Neural cell (in vitro differentiated cells): ENCODE measurements at regions not wholly inside any gene's neighbourhood (a gene's known extent, or its start where the extent isn't known, plus 50 kb on each side); places are given as distances from the start of the nearest gene placed in this dataset.

Source experiments
- H2AFZ ChIP-seq: fragments of 200-600, 300-800 bp; sonication (generic), shearing (Covaris generic); 2 replicates; pipeline ENCODE4 v1.6.0; 2014; ENCODE audit warnings: low read depth, mild to moderate bottlenecking, antibody characterized with exemption, low read length, moderate library complexity
- H3F3A ChIP-seq: fragments of 200-600 bp; shearing (Covaris generic); 2 replicates; pipeline ENCODE4 v1.6.1; 2016; ENCODE audit warnings: mild to moderate bottlenecking, moderate library complexity, mixed read lengths, antibody characterized with exemption, low read length; ENCODE audit not compliant: insufficient read depth, poor library complexity, severe bottlenecking
- H3K27ac ChIP-seq: fragments of 200-600, 300-800 bp; sonication (generic), shearing (Covaris generic); 2 replicates; pipeline ENCODE4 v1.5.1; 2014; ENCODE audit warnings: mild to moderate bottlenecking, low read length, moderate library complexity
- H3K27me3 ChIP-seq: fragments of 300-800, 200-600 bp; sonication (generic), shearing (Covaris generic); 2 replicates; pipeline ENCODE4 v1.6.0; 2014; ENCODE audit warnings: mild to moderate bottlenecking, low read depth, low read length, moderate library complexity; ENCODE audit not compliant: insufficient read depth
- H3K36me3 ChIP-seq: fragments of 300-800, 200-600 bp; sonication (generic), shearing (Covaris generic); 2 replicates; pipeline ENCODE4 v1.5.1; 2014; ENCODE audit warnings: mild to moderate bottlenecking, antibody characterized with exemption, low read length, moderate library complexity; ENCODE audit not compliant: insufficient read depth
- H3K4me2 ChIP-seq: fragments of 300-800, 200-600 bp; sonication (generic), shearing (Covaris generic); 2 replicates; pipeline ENCODE4 v1.6.0; 2014; ENCODE audit warnings: mild to moderate bottlenecking, low read length
- H3K4me3 ChIP-seq: fragments of 300-800, 200-600 bp; sonication (generic), shearing (Covaris generic); 2 replicates; pipeline ENCODE4 v1.5.1; 2014; ENCODE audit warnings: mild to moderate bottlenecking, low read length, moderate library complexity
- H3K79me2 ChIP-seq: fragments of 200-600 bp; shearing (Covaris generic); replicated peaks from 2 replicates; pipeline ENCODE4 v1.6.0; 2014; ENCODE audit warnings: mild to moderate bottlenecking, low read length, moderate library complexity; ENCODE audit not compliant: insufficient read depth
- H3K9ac ChIP-seq: fragments of 300-800, 200-600 bp; sonication (generic), shearing (Covaris generic); 2 replicates; pipeline ENCODE4 v1.6.1; 2016; ENCODE audit warnings: mild to moderate bottlenecking, low read length, mixed read lengths
- H3K9me2 ChIP-seq: fragments of 200-600 bp; shearing (Covaris generic); 2 replicates; pipeline ENCODE4 v1.6.1; 2016; ENCODE audit warnings: mild to moderate bottlenecking, low read length, mixed read lengths; ENCODE audit not compliant: insufficient read depth
- H3K9me3 ChIP-seq: fragments of 200-600, 300-800 bp; sonication (generic), shearing (Covaris generic); 2 replicates; pipeline ENCODE4 v1.6.1; 2016; ENCODE audit warnings: mild to moderate bottlenecking, mixed run types, low read length, moderate library complexity, mixed read lengths
- H4K20me1 ChIP-seq: fragments of 200-600 bp; shearing (Covaris generic); 2 replicates; pipeline ENCODE4 v1.6.1; 2016; ENCODE audit warnings: mild to moderate bottlenecking, mixed run types; ENCODE audit not compliant: insufficient read depth
- EP300 ChIP-seq: fragments of 450-650 bp; conservative IDR thresholded peaks from 2 replicates; pipeline ENCODE4 v1.6.1; 2014; ENCODE audit warnings: antibody characterized with exemption, mild to moderate bottlenecking, moderate library complexity; ENCODE audit not compliant: poor library complexity, severe bottlenecking
- EZH2 ChIP-seq: fragments of 200-600, 300-800 bp; shearing (Covaris generic), sonication (generic); IDR thresholded peaks from 2 replicates; pipeline ENCODE4 v1.6.1; 2014; ENCODE audit warnings: antibody characterized with exemption, low read length, borderline replicate concordance, mild to moderate bottlenecking; ENCODE audit not compliant: insufficient read depth, poor library complexity, severe bottlenecking
- MXI1 ChIP-seq: fragments of 450-650 bp; conservative IDR thresholded peaks from 2 replicates; pipeline ENCODE4 v1.6.1; 2014; ENCODE audit warnings: antibody characterized with exemption, mild to moderate bottlenecking; ENCODE audit not compliant: poor library complexity, severe bottlenecking
- POLR2AphosphoS5 ChIP-seq: IDR thresholded peaks from 2 replicates; pipeline ENCODE4 v1.6.1; 2012
- RAD21 ChIP-seq: fragments of 450-650 bp; conservative IDR thresholded peaks from 2 replicates; pipeline ENCODE4 v1.6.1; 2014; ENCODE audit warnings: antibody characterized with exemption, mild to moderate bottlenecking, moderate library complexity
- SMC3 ChIP-seq: fragments of 450-650 bp; conservative IDR thresholded peaks from 2 replicates; pipeline ENCODE4 v1.6.1; 2014; ENCODE audit warnings: antibody characterized with exemption, mild to moderate bottlenecking, moderate library complexity; ENCODE audit not compliant: poor library complexity
- TAF1 ChIP-seq: IDR thresholded peaks from 2 replicates; pipeline ENCODE4 v1.6.1; 2012; ENCODE audit warnings: low read depth
- TF ChIP-seq, protein P1 (sequence below): fragments of 450-650 bp; IDR thresholded peaks from 2 replicates; pipeline ENCODE4 v1.5.1; 2014; ENCODE audit warnings: antibody characterized with exemption, mild to moderate bottlenecking, moderate library complexity; ENCODE audit not compliant: poor library complexity, severe bottlenecking
- TF ChIP-seq, protein P2 (sequence below): IDR thresholded peaks from 2 replicates; pipeline ENCODE4 v1.6.1; 2012; ENCODE audit warnings: borderline replicate concordance

DNA sequence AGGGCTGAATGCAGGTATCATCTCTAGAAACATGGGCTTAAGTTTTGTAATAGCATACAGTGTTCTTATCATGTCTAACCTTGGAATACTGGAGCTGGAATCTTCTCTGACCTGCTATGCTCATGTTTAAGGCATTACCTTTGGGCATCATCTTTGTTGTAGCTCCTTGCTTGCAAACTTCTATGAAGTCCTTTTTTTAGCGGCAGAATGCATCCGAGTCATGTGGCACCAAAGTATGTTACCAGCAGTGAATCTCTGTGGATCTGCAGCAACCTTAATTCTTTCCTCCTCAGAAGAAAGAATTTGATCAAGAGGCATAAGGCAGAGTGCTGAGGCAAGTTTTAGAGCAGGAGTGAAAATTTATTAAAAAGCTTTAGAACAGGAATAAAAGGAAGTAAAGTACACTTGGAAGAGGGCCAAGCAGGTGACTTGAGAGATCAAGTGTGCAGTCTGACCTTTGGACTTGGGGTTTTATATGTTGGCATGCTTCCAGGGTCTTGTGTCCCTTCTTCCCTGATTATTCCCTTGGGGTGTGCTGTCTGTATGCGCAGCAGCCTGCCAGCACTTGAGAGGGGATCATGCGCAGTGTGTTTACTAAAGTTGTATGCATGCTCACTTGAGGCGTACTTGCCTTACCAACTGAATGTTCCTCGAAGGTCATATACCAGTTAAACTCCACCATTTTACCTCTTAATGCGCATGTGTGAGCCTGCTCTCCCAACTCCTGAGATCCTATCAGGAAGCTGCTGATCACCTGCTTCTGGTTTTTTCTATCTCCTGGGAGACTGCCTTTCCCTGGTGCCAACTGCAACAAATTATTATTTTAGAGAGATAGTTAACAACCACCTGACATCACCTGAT lies 115.5 kb downstream of the LACC1 start:
- Histone ChIP-seq H3K27ac (no peak overlapping the region), H3K79me2 (no peaks in the 10 kb centered on the region), H3K9me3 (no peaks in the 10 kb centered on the region), H2AFZ (no peak overlapping the region), H3K4me3 (no peak overlapping the region), H3K27me3 (no peaks in the 10 kb centered on the region), H3K9me2 (no peaks in the 10 kb centered on the region), H3K36me3 (no peaks in the 10 kb centered on the region), H3K9ac (no peak overlapping the region), H3F3A (no peaks in the 10 kb centered on the region), H4K20me1 (no peaks in the 10 kb centered on the region), H3K4me2 (no peak overlapping the region)
- TF ChIP-seq EZH2, result no peak
- TF ChIP-seq, protein P1, sequence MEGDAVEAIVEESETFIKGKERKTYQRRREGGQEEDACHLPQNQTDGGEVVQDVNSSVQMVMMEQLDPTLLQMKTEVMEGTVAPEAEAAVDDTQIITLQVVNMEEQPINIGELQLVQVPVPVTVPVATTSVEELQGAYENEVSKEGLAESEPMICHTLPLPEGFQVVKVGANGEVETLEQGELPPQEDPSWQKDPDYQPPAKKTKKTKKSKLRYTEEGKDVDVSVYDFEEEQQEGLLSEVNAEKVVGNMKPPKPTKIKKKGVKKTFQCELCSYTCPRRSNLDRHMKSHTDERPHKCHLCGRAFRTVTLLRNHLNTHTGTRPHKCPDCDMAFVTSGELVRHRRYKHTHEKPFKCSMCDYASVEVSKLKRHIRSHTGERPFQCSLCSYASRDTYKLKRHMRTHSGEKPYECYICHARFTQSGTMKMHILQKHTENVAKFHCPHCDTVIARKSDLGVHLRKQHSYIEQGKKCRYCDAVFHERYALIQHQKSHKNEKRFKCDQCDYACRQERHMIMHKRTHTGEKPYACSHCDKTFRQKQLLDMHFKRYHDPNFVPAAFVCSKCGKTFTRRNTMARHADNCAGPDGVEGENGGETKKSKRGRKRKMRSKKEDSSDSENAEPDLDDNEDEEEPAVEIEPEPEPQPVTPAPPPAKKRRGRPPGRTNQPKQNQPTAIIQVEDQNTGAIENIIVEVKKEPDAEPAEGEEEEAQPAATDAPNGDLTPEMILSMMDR, result no peak
- TF ChIP-seq EP300, result no peak
- TF ChIP-seq TAF1, result no peak
- TF ChIP-seq, protein P2, sequence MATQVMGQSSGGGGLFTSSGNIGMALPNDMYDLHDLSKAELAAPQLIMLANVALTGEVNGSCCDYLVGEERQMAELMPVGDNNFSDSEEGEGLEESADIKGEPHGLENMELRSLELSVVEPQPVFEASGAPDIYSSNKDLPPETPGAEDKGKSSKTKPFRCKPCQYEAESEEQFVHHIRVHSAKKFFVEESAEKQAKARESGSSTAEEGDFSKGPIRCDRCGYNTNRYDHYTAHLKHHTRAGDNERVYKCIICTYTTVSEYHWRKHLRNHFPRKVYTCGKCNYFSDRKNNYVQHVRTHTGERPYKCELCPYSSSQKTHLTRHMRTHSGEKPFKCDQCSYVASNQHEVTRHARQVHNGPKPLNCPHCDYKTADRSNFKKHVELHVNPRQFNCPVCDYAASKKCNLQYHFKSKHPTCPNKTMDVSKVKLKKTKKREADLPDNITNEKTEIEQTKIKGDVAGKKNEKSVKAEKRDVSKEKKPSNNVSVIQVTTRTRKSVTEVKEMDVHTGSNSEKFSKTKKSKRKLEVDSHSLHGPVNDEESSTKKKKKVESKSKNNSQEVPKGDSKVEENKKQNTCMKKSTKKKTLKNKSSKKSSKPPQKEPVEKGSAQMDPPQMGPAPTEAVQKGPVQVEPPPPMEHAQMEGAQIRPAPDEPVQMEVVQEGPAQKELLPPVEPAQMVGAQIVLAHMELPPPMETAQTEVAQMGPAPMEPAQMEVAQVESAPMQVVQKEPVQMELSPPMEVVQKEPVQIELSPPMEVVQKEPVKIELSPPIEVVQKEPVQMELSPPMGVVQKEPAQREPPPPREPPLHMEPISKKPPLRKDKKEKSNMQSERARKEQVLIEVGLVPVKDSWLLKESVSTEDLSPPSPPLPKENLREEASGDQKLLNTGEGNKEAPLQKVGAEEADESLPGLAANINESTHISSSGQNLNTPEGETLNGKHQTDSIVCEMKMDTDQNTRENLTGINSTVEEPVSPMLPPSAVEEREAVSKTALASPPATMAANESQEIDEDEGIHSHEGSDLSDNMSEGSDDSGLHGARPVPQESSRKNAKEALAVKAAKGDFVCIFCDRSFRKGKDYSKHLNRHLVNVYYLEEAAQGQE, result no peak
- TF ChIP-seq MXI1, result no peak
- no peak for TF ChIP-seq SMC3
- TF ChIP-seq RAD21, result no peak
- no peak for TF ChIP-seq POLR2AphosphoS5

DNA sequence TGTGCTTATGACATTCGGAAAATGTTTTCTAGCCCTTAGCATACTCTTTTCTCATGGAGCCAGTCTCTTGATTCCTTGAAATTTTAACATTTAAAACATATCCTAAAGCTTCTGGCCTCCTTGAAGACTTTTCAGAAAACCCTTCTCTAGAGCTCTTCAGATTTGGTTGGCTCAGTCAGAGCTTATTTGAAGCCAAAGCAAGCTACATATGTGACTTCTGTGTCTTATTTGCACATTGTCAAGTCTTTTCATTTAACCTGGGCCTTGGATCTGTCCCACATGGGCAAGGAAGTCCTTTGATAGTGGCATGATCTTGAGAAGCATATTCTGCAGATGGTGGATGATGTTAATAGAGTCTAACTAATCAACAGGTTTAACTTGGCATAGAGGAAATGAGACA lies 116.5 kb downstream of the LACC1 start:
- no peak overlapping the region for H3K27ac ChIP-seq
- no peaks in the 10 kb centered on the region for H3F3A ChIP-seq
- no peaks in the 10 kb centered on the region for H3K27me3 ChIP-seq
- no peaks in the 10 kb centered on the region for H4K20me1 ChIP-seq
- no peak for TF ChIP-seq TAF1
- no peak for TF ChIP-seq RAD21
- TF ChIP-seq EZH2, result no peak
- TF ChIP-seq SMC3, result no peak
- TF ChIP-seq, protein P1, result no peak
- no peak for TF ChIP-seq MXI1
- TF ChIP-seq, protein P2, result no peak
- no peak for TF ChIP-seq EP300
- TF ChIP-seq POLR2AphosphoS5, result no peak
- H3K36me3 ChIP-seq, result no peaks in the 10 kb centered on the region
- no peak overlapping the region for H3K9ac ChIP-seq
- no peaks in the 10 kb centered on the region for H3K79me2 ChIP-seq
- H3K9me2 ChIP-seq, result no peaks in the 10 kb centered on the region
- no peak overlapping the region for H2AFZ ChIP-seq
- H3K9me3 ChIP-seq, result no peaks in the 10 kb centered on the region
- no peak overlapping the region for H3K4me2 ChIP-seq
- no peak overlapping the region for H3K4me3 ChIP-seq
